Adrenal gland (tissue), 5 donors: ENCODE measurements at regions not wholly inside any gene's neighbourhood (a gene's known extent, or its start where the extent isn't known, plus 50 kb on each side); places are given as distances from the start of the nearest gene placed in this dataset.

Source experiments
- POLR2A ChIP-seq, 2 donors: fragments of 450-650 bp; IDR thresholded peaks; one replicate each; pipeline ENCODE4 v1.6.1; 2017; ENCODE audit warnings: antibody characterized with exemption in 2 of 2, mild to moderate bottlenecking in 2 of 2, moderate library complexity in 1 of 2
- TF ChIP-seq, protein P1 (sequence below), 6 experiments: fragments of 450-650 bp in 4 of 6; fragments of 200-600 bp in 2 of 6; sonication (generic) in 1 of 6; IDR thresholded peaks; 1 replicate in 5 of 6; 2 replicates in 1 of 6; pipeline versions ENCODE4 v1.5.1 to v1.8.0; 2016 to 2021; ENCODE audit warnings: antibody characterized with exemption in 6 of 6, mild to moderate bottlenecking in 2 of 6, moderate library complexity in 1 of 6
- donor health status: DM: no; HTN: no; CAD: no.

DNA sequence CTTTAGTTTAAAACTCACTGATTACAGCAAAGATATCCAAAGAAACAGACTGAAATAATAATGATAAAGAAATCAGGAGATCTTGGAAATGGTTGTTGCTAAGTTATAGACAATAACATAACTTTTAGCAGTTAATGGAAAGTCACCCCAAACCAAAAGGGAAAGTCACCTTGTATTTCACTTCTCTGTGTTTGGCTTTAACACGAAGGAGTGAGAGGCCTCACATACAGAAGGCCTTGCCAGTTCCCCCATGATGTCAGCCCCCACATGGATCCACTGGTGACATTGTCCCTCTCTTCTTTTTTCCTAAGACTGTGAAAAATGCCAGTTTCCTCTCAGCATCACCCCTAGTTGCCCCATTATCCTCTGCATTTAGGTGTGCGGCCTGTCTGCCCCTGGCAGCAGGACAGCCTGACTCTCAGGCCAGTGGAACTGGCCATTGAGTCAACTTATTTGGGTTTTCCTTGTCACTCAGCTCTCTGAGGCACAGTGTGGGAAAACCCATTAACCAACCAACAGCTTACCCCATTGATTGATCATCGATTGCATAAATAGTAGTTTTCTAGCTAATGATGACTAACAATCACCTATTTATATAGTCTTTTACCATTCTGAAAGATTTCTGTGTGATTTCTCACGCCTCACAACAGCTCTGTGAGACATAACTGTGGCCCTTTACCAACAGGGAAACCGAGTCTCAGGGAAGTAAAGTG, 308.1 kb downstream of the PTTG2 start:
- TF ChIP-seq POLR2A (IDR thresholded peaks at IDR 0.05): no peak
- TF ChIP-seq, protein P1, sequence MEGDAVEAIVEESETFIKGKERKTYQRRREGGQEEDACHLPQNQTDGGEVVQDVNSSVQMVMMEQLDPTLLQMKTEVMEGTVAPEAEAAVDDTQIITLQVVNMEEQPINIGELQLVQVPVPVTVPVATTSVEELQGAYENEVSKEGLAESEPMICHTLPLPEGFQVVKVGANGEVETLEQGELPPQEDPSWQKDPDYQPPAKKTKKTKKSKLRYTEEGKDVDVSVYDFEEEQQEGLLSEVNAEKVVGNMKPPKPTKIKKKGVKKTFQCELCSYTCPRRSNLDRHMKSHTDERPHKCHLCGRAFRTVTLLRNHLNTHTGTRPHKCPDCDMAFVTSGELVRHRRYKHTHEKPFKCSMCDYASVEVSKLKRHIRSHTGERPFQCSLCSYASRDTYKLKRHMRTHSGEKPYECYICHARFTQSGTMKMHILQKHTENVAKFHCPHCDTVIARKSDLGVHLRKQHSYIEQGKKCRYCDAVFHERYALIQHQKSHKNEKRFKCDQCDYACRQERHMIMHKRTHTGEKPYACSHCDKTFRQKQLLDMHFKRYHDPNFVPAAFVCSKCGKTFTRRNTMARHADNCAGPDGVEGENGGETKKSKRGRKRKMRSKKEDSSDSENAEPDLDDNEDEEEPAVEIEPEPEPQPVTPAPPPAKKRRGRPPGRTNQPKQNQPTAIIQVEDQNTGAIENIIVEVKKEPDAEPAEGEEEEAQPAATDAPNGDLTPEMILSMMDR (IDR thresholded peaks at IDR 0.05): no peak
